ENCODE measurements at regions not wholly inside any gene's neighbourhood (a gene's known extent, or its start where the extent isn't known, plus 50 kb on each side); places are given as distances from the start of the nearest gene placed in this dataset.

- TF ChIP-seq POLR2A (IDR thresholded peaks at IDR 0.05; ENCODE audit: low read length) (no peak), GATA1 (IDR thresholded peaks at IDR 0.05; ENCODE audit: low read depth, low read length) (no peak)
Observed at GRCh38 chr3:34407281-34407680, 608.9 kb downstream of the PDCD6IP start.
